ENCODE measurements at regions not wholly inside any gene's neighbourhood (a gene's known extent, or its start where the extent isn't known, plus 50 kb on each side); places are given as distances from the start of the nearest gene placed in this dataset.

DNA sequence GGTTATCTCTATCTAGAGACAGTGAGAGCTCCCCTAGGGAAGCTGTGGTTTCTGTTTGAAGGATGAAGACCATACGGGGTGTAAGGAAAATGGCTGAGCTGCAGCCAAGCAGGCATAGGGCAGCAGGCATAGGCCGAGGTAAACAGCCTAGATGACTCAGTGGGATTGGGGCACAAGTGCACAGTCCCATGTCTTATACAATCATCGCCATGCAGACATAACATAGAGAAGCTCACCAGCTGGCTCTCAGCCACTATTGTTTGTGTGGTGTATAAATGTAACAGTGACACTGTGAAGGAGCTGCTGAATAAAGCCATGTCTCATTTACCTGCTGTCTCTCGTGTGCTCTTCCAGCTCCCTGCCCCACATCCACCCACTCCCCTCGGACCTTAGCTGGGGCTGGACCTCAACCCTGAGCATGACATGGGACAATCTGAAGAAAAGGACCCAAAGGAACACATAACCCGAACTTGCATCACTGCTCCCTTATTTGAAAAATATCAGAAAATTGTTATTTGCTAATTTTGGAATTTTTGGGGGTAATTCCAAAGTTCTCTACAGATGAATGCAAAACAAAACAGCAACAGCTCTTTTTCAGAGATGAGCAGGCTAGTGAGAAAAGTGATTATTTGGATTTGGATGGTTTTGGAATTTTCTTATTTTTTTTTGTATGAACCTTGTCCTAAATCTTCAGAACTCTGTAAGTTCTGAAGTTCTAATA lies 582.7 kb downstream of the REEP3 start:
- in situ Hi-C loops (cut with MboI; ENCODE audit: low sequenced_read_pairs, unreplicated experiment) = no loop called here
- no peak for TF ChIP-seq CTCF (IDR thresholded peaks at IDR 0.05; ENCODE audit: borderline replicate concordance, control extremely low read depth, extremely low read depth, insufficient read depth, missing control alignments)
- no peak for DNase-seq (ENCODE audit: low spot score)

DNA sequence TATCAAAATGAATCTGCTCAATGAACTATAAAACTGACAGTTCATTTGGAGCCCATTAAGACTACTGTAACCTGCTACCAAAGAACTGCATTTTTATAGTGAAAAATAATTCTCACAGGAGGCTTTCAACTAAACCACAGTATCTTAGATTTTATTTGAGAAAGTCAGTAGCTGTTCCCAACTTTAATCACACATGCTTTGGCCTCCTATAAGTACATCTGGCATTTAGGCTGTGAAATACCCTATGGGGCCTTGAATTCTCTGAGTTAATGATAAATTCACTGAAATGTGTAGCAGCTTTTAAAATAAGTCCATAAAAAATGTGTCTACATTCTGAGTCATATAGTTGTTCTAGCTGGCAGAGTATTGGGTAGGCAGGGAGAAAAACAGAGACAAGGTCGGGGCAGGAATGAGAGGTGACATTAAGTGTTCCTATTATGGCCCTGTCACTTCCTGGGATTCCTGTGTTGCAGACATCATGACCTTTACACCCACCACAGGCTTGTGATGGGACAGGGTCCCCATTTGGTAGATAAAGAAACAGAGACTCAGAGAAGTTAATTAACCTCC lies 588.8 kb downstream of the REEP3 start:
- in situ Hi-C loops (cut with MboI; ENCODE audit: low sequenced_read_pairs, unreplicated experiment) = no loop called here
- no peak for DNase-seq (ENCODE audit: low spot score)
- no peak for TF ChIP-seq CTCF (IDR thresholded peaks at IDR 0.05; ENCODE audit: borderline replicate concordance, control extremely low read depth, extremely low read depth, insufficient read depth, missing control alignments)

DNA sequence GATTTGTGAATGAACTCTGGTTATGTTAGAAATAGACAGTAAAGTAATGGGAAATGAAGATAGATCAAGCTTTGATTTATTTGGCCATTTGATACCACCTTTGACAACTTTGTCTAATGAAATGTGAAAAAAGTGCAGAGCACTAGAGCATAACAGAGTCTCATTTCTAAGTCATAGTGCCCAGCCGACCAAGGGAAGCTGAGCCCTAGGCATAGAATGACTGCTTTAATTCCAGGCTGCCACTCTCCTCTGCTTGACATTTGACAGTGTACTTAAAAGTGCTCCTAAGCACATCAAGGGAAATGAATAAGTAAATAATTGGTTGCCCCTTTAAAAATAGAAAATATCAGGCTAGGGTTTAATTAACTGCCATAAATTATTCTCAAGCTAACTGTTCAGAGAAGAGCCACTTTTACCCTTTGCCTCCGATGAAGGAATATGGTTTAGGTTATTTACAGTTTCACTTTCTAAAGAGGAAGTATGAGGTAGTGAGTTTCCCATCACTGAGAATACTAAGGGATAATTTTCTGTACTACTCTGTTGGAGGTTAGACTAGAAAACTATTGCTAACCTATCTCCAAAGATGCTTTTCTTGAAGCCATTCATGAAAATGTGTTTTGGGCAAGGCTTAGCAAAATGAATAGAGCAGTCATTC lies 591.6 kb downstream of the REEP3 start:
- TF ChIP-seq CTCF (IDR thresholded peaks at IDR 0.05; ENCODE audit: borderline replicate concordance, control extremely low read depth, extremely low read depth, insufficient read depth, missing control alignments) = no peak
- in situ Hi-C loops (cut with MboI; ENCODE audit: low sequenced_read_pairs, unreplicated experiment) = no loop called here
- DNase-seq (ENCODE audit: low spot score) = no peak

DNA sequence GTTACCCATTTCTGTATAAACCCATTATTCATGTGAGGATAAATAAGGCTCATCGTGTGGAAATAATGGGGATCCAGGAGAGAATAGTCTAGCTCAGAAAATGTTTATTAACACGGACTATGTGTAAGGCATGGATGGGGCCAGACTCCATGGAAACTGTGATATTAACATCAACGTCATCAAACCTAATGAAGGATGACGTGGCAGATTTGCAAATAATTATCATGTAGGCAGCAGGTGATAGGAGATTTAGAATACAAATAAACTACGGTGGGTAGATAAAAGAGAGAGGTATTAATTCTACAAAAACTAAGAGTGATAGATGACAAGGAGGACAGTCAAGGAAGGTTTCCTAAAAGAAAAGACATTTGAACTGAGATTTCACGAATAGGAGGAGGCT lies 592.2 kb downstream of the REEP3 start:
- no peak for TF ChIP-seq CTCF (IDR thresholded peaks at IDR 0.05; ENCODE audit: borderline replicate concordance, control extremely low read depth, extremely low read depth, insufficient read depth, missing control alignments)
- in situ Hi-C loops (cut with MboI; ENCODE audit: low sequenced_read_pairs, unreplicated experiment) = no loop called here
- no peak for DNase-seq (ENCODE audit: low spot score)

DNA sequence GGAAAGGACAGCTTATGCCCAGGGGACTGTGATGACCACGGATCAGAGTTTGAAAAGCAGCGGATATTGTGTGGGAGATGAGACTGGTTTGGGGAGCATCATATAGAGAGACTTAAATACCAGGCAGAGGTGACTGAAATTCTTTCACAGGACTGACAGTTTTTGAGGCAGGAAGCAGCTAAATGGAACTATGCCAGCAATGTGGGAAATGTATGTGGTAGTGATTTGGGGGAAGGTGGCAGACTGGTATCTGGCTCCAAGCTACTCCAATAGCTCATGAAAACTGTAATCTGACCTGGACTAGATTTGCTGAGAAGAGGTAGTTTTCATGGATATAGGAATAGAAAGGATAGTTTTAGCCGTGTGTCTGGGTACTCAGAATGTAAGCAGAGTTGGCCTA lies 592.6 kb downstream of the REEP3 start:
- no peak for DNase-seq (ENCODE audit: low spot score)
- no peak for TF ChIP-seq CTCF (IDR thresholded peaks at IDR 0.05; ENCODE audit: borderline replicate concordance, control extremely low read depth, extremely low read depth, insufficient read depth, missing control alignments)
- in situ Hi-C loops (cut with MboI; ENCODE audit: low sequenced_read_pairs, unreplicated experiment) = no loop called here

- DNase-seq (ENCODE audit: low spot score) = no peak
- in situ Hi-C loops (cut with MboI; ENCODE audit: low sequenced_read_pairs, unreplicated experiment) = no loop called here
- TF ChIP-seq CTCF (IDR thresholded peaks at IDR 0.05; ENCODE audit: borderline replicate concordance, control extremely low read depth, extremely low read depth, insufficient read depth, missing control alignments) = no peak
Measured at GRCh38 chr10:64115471-64115870, 594.3 kb downstream of the REEP3 start.

Data from GM13976 (cell line).